ENCODE measurements at regions not wholly inside any gene's neighbourhood (a gene's known extent, or its start where the extent isn't known, plus 50 kb on each side); places are given as distances from the start of the nearest gene placed in this dataset.

DNA sequence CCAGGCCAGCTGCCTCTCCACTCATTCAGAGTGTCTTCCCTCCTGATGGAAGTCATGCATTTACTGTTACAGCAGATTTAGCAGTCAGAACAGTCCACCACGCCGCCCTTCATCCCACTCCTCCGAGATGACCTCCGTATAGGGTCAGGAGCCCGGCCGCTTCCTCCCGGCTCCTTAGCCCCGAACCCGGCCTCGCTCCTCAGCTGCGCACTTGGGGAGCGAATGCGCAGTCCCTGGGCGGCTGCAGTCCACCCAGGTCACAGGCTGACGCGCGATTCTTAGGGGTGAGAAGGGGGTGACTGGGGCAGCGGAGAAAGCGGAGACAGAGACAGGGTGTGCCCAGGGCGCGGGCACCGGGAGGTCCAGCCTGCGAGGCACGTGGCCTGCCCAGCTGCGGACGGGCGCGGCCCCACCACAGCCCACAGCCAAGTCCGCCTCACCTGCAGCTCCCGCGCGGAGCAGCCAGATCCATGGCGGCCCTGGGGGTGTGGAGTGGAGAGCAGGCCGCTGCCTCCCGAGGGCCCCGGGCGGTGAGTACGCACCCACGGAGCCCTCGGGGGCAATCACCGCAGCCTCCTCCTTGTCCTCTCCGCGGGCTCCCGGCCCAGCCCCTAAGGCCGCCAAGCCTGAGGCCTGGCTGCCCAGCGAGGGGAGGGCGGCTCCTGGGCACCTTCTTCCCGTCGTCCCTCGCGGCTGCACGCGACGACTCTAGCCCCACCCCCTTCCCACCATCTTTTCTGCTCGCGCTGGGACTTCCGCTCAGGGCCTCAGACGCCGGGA lies 286.6 kb downstream of the BRD1 start:
- no peak for DNase-seq

DNA sequence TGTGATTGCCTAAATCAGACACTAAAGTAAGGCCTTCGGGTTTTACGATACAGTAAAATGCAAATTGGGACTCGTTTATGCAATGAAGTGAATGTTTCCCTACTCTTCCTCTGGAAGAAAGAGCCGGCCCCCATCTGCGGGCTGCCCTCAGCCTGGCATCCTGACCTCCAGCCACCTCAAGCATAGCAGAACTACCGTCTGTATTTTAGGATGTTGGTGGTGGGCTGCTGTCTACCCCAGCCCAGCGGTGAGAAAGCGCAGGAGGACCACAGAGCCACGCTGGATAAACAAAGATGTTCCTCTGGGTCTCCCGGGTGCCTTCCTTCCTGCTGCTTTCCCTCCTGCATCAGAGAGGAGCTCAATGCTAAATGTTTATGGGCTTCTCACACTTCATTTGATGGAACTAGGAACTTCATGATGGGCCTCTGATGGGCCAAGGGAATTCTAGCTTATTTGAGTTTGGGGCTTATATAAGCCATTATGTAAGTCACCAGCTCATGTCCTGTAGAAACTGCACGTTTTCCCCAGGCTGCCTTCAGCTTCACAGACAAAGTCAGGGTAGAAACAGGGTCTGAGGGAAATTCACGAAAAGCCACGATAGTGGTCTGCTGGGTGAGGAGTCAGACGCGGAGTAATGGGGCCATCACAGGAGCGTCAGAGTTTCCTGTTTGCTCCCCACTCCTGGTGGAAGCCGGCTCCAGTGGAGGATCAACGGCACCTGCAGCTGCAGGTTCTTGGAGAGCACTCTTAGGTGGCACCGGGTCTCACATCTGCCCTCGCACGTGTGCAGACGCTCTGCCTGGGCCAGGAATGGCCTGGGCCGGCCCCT lies 287.4 kb downstream of the BRD1 start:
- DNase-seq = no peak

DNA sequence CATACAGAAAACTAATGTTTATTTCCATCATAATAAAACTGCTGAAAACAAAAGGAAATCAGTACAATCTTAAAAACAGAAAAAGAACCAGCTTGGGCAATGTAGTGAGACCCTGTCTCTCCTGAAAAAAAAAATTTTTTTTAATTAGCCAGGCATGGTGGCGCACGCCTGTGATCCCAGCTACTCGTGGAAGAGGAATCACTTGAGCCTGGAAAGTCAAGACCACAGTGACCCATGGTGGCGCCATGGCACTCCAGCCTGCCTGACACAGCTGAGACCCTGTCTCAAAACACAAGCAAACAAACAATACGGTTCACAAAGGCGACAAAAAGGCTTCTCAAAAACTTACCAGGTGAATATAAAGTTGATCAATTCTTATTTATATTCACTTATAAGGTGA lies 289.7 kb downstream of the BRD1 start:
- DNase-seq = no peak

DNA sequence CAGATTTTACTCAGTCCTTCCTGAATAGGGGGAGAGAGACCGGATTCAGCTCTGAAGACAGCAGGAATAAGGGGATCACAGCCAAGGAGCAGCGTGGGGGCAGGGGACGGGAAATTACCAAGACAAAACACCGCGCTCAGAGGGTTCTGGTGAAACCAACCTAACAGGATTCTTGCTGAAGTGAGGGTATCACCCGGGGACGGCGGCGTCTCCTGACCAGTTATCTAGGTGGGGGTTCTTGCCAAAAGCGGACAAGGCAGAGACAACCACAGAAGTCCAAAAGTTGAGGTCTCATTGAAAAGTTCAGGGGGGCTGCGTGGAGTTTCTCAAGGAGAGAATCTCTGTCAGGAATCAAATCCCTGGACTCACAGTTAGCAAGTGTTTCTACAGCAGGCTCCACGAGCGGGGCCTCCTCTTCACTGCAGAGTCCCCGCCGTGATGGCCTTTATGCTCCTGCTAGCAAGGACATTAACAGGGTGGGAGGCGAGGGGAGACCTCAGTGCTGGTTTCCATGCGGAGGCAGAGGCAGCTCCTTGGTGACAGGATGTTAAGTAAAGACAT lies 291.0 kb downstream of the BRD1 start:
- DNase-seq = no peak

DNA sequence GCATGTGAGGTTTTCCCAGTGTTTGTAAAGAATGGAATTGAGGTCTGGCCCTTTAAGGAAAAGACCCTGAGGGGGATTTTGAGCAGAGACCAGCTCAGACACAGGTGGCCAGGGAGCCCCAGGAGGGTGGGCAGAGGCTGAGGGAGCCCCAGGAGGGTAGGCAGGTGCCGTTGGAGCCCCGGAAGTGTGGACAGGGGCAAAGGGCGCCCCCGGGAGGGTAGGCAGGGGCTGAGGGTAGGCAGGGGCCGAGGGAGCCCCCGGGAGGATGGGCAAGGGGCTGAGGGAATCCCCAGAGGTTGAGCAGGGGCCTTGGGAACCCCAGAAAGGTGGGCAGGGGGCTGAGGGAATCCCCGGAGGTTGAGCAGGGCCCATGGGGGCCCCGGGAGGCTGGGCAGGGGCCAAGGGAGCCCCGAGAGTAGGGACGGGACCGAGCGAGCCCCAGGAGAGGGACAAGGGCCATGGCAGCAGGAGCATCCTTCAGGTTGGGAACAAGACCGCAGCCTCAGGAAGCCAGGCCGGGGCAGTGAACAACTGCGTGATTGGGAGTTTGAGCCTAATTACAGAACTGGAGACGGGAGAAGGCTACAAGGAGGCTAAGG lies 292.0 kb downstream of the BRD1 start:
- no peak for DNase-seq

DNA sequence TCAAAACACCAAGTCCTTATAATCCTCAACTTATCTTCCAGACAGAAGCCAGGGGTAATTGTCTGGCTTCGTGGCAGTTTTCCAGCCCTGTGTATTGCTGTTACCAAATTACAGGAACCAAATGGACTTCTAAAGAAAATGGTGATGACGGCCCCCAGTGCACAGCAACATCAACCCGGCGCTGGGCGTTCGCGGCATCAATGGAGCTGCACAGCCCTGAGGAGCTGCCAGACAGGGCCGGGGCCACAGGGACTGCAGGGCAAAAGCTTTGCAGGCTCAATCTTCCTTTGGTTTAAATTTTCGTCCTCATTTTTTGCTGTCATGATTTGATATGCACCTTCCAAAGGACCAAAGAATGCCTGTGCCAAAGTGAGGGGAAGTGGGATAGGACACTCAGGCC lies 292.5 kb downstream of the BRD1 start:
- DNase-seq = no peak

DNA sequence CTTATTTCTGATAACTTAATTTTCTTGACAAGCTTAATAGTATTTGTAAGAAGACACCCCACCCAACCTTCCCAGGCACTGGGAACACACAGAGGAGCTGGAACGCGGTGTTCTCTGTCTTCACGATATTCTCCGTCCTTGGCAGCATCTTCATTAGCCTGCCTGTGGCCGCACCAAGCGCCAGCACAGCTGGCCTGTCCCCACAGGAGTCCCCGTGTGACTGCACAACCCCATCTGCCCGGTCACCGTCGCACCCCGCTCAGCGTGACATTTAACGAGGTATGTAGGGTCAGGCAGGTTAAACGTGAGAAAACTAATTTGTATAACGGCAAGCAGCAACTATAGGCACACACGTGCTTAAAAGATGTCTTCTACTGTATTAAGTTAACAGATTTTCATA lies 293.3 kb downstream of the BRD1 start:
- DNase-seq = no peak

DNA sequence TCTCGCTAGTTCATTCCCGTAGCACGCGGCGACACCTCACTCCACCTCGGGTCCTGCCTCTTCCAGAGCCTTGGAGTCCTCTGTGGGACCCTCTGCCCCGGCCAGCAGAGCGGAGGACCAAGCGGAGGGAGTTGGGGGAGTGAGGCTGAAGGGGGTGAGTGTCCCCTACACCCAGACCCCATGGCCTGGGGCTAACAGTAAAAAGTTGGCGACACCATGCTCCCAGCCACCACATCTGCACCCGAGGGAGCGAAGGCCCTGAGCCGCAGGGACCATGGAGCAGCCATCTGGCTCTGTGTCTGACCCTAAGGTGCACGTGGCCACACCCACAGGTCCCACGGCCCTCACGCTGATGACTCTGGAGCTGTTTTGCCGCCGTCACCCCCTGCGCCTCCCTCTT lies 293.8 kb downstream of the BRD1 start:
- DNase-seq = no peak

DNA sequence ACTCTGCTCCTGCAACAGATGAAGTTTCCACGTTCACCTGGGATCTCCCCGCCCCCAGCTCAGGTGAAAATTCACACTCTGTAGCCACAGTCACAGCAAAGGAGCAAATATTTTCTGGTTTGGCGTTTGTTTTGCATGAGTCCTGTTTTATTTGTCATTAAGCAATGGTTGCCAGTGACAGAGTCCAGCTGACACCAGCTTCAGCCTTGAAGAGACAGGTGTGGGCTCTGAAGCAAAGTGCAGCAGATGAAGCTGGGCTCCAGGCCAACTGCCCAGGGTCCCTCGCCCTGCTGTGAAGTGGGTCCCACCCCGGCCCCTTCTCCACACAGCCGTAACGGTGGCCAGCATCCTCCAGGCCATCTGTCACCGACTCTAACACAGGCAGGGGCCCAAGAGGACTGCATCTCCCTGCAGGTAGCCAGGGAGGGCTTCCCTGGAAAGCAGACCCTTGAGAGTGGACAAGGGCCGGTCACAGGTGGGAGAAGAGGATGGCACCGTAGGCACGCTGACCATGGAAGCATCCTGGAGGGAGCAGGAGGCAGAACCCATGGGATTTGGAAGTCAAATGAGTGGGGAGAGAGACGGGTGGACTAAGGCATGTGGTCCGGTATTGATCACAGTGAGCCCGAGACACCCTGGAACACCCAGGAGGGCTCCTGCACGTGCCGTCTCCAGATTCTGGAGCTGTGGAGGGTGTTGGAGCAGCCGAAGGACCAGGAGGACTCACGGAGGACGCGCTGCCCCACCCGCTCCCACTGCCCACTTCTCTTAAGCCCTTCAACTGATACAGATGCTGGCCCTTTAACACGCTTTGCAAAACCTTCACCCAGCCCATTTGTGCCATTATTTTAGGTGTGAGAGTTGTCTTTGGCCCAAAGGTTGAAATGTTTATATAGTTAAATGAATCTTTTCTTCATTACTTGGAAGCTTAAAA lies 294.5 kb downstream of the BRD1 start:
- DNase-seq = peak; percentile 44

DNA sequence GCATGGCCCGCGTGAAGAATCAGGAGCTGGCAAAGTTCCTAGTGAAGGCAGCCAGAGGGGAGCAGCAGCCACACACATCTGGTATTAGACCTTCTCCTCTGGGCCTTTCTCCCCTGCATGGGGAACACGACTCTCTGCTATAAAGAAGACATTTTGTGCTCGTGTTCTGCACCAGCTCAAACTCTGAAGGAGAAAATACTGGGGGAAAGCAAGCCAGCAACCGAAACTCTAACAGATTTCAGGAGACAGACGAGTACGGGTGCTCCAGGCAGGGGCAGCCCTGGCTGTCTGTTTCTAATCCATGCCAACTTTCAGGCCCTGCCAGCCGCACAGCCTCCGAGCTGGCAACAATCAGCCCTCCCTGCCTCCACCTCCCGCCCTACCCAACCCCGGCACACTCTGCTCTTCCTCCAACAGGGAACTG lies 296.3 kb downstream of the BRD1 start:
- no peak for DNase-seq

DNA sequence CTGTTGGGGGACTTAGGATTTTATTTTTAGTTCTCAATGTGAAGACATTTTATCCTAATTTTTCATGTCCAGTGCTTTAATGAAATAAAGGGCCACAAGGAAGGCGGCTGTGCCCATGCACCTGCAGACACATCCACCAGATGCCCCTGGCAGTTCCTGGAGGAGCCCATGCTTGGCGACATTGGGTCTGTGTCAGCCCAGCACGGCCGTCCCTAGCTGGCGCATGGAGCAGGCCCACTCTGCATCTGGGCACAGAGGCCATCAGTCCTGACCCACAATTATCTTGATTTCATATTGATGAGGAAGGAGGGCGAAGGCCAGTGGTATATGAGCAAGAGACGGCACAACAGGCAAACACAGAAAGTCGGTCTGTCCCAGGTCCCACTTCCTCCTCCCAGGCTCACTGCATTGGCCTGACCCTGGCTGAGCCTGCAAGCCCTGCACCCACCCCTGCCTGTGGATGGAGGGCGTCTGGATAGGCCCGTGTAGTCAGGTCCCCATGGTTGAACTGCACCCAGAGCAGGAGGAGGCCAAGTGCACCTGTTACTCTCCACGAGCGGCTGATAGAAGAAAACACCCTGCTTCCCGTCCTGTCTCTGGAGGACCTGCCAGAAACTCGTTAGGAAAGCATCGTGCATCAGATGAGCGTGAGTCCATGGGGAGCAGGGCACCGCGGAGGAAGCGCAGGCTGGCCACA lies 296.9 kb downstream of the BRD1 start:
- DNase-seq = no peak

DNA sequence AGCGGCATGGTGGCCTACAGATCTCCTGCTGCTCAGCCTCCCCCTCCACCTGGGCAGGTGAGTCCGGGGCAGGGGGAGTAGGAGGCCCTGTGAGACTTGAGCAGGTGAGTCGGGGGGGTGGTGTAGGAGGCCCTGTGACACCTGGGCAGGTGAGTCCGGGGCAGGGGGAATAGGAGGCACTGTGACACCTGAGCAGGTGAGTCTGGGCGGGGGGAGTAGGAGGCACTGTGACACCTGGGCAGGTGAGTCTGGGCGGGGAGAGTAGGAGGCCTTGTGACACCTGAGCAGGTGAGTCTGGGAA lies 299.3 kb downstream of the BRD1 start:
- DNase-seq = no peak

DNA sequence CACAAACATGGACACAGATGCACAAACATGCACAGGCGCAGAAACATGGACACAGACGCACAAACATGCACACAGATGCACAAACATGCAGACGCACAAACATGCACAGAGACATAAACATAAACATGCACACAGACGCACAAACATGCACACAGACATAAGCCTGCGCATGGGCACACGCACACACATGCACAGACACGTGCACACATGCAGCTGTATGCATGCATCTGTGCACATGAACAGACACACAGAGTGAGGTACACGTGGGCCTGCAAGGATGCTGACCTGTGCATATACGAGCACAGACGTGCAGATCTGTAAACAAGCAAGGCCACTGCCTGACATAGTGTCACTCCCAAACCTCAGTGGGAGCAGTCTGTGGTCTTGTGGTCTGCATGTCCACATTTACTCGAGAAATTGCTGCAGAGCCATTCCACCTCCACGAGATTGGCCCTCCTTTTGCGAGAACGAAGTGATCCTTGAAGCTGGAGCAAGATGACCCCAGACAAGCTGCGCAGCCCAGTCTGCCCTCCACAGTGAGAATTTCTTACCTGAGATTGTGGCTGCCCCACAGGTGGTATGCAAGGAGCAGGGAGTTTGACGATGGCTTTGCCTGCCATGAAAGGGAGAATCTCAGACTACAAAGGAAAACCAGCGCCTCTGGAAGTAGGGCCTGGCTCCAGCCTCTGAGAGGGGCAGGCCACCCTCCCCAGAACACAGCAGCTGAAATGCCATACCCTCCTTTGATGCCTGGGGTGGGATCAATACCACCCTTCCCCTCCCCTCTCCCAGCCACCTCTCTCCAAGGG lies 299.9 kb downstream of the BRD1 start:
- no peak for DNase-seq

DNA sequence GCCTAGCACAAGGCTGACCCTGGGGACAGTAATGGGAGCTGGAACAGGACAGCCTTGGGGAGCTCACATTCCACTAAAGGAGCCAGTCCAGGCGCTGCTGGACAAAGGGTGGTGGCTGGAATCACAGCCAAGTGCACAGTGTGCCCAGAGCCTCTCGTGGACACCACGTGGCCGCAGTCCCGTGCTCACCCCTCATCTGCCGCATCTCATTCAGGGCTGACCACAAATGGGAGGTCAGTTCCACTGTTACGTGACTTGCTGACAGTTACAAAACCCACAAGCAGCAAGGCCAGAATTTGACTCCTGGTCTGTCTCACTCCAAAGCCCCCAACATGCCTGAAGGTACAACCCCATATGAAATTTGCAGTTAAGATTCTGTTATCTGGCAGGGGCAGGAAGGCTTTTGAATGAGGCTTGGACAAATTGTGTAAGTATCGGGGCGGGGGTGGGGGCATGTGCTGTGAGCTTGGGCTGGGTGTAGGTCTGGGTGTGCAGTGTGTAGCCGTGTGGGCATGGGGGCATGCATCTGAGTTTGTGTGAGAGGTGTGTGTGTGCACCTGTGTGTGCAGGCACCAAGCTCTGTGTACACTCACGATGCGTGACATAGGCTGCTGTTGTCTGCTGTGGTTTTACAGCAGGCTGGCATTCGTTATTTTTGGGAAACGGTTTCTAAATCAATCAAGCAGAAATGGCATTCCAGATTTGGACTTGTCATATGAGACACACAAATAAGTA lies 301.7 kb downstream of the BRD1 start:
- DNase-seq = no peak

DNA sequence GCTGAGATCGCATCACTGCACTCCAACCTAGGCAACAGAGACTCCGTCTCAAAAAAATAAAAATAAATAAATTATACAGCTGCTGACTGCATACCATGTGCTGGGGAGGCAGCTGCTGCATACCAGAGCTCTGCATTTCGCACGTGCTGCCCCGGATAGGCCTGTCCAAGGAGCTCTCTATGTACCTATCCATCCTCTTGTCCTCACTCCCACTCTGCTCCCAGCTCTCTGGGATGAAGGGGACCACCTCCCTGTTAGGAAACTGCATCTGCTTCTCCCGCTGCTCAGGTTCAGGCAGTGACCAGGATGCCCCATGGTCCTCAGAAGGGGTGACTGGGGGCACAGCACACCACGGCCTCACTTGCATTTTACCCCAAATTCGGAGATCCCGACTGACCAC lies 302.3 kb downstream of the BRD1 start:
- DNase-seq = no peak

DNA sequence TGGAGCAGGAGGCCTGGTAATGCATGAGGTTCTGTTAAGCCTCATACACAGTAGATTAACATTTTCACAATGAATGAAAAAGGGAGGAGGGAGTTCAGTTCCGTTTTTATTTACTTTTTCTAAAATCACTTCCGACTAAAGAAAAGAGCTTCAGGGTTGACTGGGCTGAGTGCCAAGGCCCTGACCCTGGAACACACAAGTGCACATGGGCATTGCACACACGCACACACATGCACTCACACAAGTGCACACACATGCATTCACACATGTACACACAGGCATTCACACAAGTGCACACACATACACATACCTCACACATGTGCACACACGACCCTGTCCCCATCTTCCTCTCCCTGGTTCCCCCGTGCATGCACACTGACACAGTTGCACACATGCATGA lies 303.3 kb downstream of the BRD1 start:
- DNase-seq = peak; percentile 38

DNA sequence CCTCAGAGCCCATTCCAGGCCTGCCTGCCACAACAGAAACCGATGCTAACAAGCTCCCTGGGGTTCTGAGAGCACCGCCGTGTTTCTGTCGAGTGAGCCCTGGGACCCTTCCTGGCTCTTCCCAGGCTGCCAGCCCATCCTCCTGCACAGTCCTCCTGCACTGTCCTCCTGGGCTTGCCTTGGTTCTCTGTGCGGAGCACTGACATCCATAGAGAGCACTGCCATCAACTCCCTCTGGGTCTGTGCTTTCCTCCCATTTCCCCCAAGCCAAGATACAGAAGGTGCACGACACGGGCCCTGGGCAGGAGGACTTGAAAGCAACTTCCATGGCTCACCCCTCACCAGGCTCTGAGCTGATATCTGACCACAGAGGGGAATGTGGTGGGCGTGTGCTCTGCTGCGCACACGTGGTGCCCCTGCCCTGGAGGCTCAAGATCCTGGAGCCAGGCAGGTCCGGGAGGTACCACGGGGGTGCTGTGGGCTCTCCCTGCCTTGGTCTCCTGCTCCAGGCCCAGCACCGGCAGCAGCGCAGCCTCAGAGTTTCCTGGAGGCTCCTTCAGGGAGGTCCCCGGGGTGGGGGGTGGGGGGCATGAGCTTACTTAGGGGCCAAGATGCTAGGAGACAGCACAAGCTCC lies 304.2 kb downstream of the BRD1 start:
- DNase-seq = no peak

DNA sequence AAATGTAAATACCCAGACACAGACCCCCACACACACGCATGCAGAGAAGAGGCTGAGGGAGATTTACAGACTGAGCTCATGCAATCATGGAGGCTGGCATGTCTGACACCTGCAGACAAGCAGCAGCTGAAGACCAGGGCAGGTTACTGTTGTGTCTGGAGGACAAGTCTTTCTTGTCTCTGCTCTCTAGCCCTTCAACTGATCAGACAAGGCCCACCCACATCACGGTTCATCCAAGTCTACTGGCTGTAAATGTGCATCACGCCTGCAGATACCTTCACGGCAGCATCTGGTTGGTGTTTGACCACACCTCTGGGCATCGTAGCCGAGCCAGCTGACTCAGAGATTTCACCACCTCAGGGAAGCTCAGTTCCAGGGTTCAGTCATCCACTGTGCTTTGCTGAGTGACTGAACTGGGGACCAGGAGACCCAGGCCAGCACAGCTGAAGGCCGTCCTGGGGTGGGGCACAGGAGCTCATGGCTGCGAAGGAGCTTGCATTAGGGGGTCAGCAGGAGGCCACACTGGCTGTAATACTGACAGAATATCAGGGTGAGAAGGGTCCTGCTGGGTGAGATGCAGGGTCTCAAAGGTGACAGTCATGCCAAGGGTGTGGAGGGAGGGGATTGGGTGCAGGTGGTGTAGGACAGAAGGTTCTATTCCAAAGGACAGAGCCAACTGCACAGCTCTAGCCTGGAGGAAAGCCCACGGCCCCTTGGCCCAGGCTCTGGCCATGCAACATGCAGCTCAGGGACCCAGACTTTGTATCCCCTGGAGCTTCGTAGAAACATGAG lies 304.9 kb downstream of the BRD1 start:
- DNase-seq = no peak

DNA sequence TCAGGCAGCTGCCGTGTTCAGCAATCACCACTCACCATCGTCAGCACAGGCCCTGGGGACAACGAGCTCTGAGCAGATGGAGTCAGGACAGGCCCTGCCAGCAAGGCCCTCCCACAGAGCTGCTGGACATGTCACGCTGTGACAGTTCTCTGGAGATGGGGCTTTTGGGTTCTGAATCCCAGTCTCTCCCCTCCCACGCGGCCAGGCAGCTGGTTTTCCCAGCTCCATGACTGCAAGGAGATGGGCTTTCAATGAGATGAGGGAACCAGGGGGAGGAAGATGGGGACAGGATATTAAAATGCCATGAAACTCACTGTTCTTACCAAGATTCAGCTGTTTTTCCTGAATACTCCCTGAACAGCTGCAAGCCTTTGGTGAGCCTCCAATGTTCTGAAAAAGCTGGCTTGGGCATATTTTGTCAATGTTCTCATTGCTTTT lies 305.9 kb downstream of the BRD1 start:
- no peak for DNase-seq

All from NCI-H345 (cell line).